Activated CD4-positive, alpha-beta T cell treated with anti-CD3 and anti-CD28 coated beads, Interleukin-2, amount 10 ng/mL, durations not matched to agents 24 days and 14 days (primary cell): ENCODE measurements at regions not wholly inside any gene's neighbourhood (a gene's known extent, or its start where the extent isn't known, plus 50 kb on each side); places are given as distances from the start of the nearest gene placed in this dataset.

Experiments used
- DNase-seq: peaks from one replicate; pipeline ENCODE4 v3.0.0; 2022
- H3K27ac Mint-ChIP-seq: one replicate; pipeline ENCODE4 v1.8.0; 2022; ENCODE audit warnings: mild to moderate bottlenecking, mixed read lengths
- H3K27me3 Mint-ChIP-seq: one replicate; pipeline ENCODE4 v1.8.0; 2022; ENCODE audit warnings: mixed read lengths
- H3K36me3 Mint-ChIP-seq: one replicate; pipeline ENCODE4 v1.8.0; 2022; ENCODE audit warnings: low read depth, mild to moderate bottlenecking, mixed read lengths
- H3K4me1 Mint-ChIP-seq: one replicate; pipeline ENCODE4 v1.8.0; 2021; ENCODE audit warnings: mixed read lengths
- H3K4me3 Mint-ChIP-seq: one replicate; pipeline ENCODE4 v1.8.0; 2022; ENCODE audit warnings: mild to moderate bottlenecking, moderate library complexity, mixed read lengths
- H3K9me3 Mint-ChIP-seq: one replicate; pipeline ENCODE4 v1.8.0; 2021; ENCODE audit warnings: mixed read lengths
- intact Hi-C: fragments of 100-400 bp; cut with micrococcal nuclease; formaldehyde crosslinking; loops from one replicate; pipeline ENCODE4 v1.15.1; 2023

GRCh38 chr10:2974503-2975207, 92.7 kb upstream of the PFKP start:
- H3K9me3 Mint-ChIP-seq, result no peaks in the 10 kb centered on the region
- intact Hi-C loops, result loop anchor here (5.0 kb wide), 1 partner anchor 32 kb away; no protein-coding TSS in a partner anchor

GRCh38 chr10:2974083-2974482, 93.3 kb upstream of the PFKP start:
- Mint-ChIP-seq H3K4me3 (no peak overlapping the region), H3K36me3 (no peaks in the 10 kb centered on the region), H3K27ac (no peak overlapping the region), H3K4me1 (no peaks in the 10 kb centered on the region), H3K27me3 (no peaks in the 10 kb centered on the region), H3K9me3 (no peaks in the 10 kb centered on the region)
- intact Hi-C loops, result no loop called here
- no peak for DNase-seq

More at GRCh38 chr10:2974503-2975207, 92.7 kb upstream of the PFKP start:
- no peaks in the 10 kb centered on the region for H3K36me3 Mint-ChIP-seq
- no peak overlapping the region for H3K27ac Mint-ChIP-seq
- no peak for DNase-seq
- no peaks in the 10 kb centered on the region for H3K27me3 Mint-ChIP-seq
- H3K4me1 Mint-ChIP-seq, result no peaks in the 10 kb centered on the region
- no peak overlapping the region for H3K4me3 Mint-ChIP-seq

GRCh38 chr10:2972810-2973209, 94.5 kb upstream of the PFKP start:
- DNase-seq, result no peak
- Mint-ChIP-seq H3K36me3 (no peaks in the 10 kb centered on the region), H3K4me1 (no peaks in the 10 kb centered on the region), H3K27ac (no peak overlapping the region), H3K4me3 (no peak overlapping the region), H3K27me3 (no peaks in the 10 kb centered on the region), H3K9me3 (no peaks in the 10 kb centered on the region)
- intact Hi-C loops, result no loop called here

- H3K4me3 Mint-ChIP-seq, result no peak overlapping the region
- no peaks in the 10 kb centered on the region for H3K27me3 Mint-ChIP-seq
- intact Hi-C loops, result no loop called here
- no peaks in the 10 kb centered on the region for H3K9me3 Mint-ChIP-seq
- H3K36me3 Mint-ChIP-seq, result no peaks in the 10 kb centered on the region
- no peaks in the 10 kb centered on the region for H3K4me1 Mint-ChIP-seq
- H3K27ac Mint-ChIP-seq, result no peak overlapping the region
- no peak for DNase-seq
These were observed 95.1 kb upstream of the PFKP start for GRCh38 chr10:2972216-2972615.

- intact Hi-C loops, result no loop called here
- H3K27ac Mint-ChIP-seq, result no peak overlapping the region
- H3K4me1 Mint-ChIP-seq, result no peaks in the 10 kb centered on the region
These were observed 97.0 kb upstream of the PFKP start for GRCh38 chr10:2970190-2970823.

GRCh38 chr10:2968401-2969058, 98.8 kb upstream of the PFKP start:
- Mint-ChIP-seq H3K36me3 (no peaks in the 10 kb centered on the region), H3K9me3 (no peaks in the 10 kb centered on the region), H3K4me1 (no peaks in the 10 kb centered on the region), H3K27me3 (peaks cover 2% of the 10 kb centered on the region), H3K4me3 (no peak overlapping the region), H3K27ac (no peak overlapping the region)
- intact Hi-C loops, result no loop called here
- no peak for DNase-seq

More at GRCh38 chr10:2970190-2970823, 97.0 kb upstream of the PFKP start:
- H3K4me3 Mint-ChIP-seq, result no peak overlapping the region
- no peaks in the 10 kb centered on the region for H3K9me3 Mint-ChIP-seq
- no peak for DNase-seq
- no peaks in the 10 kb centered on the region for H3K36me3 Mint-ChIP-seq
- H3K27me3 Mint-ChIP-seq, result peaks cover 1% of the 10 kb centered on the region

- Mint-ChIP-seq H3K4me3 (no peak overlapping the region), H3K36me3 (no peaks in the 10 kb centered on the region), H3K9me3 (no peaks in the 10 kb centered on the region), H3K4me1 (no peaks in the 10 kb centered on the region), H3K27ac (no peak overlapping the region), H3K27me3 (peaks cover 2% of the 10 kb centered on the region)
- intact Hi-C loops, result no loop called here
- DNase-seq, result no peak
These were observed 101.2 kb upstream of the PFKP start for GRCh38 chr10:2966134-2966533.

GRCh38 chr10:2964632-2965296, 102.6 kb upstream of the PFKP start:
- no peaks in the 10 kb centered on the region for H3K36me3 Mint-ChIP-seq
- H3K4me3 Mint-ChIP-seq, result no peak overlapping the region
- no peak overlapping the region for H3K27ac Mint-ChIP-seq
- no peak for DNase-seq
- H3K9me3 Mint-ChIP-seq, result no peaks in the 10 kb centered on the region
- H3K4me1 Mint-ChIP-seq, result no peaks in the 10 kb centered on the region
- intact Hi-C loops, result no loop called here
- peaks cover 2% of the 10 kb centered on the region for H3K27me3 Mint-ChIP-seq

- H3K4me1 Mint-ChIP-seq, result no peaks in the 10 kb centered on the region
- intact Hi-C loops, result no loop called here
- no peak overlapping the region for H3K27ac Mint-ChIP-seq
- H3K36me3 Mint-ChIP-seq, result no peaks in the 10 kb centered on the region
- no peak for DNase-seq
- no peaks in the 10 kb centered on the region for H3K9me3 Mint-ChIP-seq
- peaks cover 2% of the 10 kb centered on the region for H3K27me3 Mint-ChIP-seq
- no peak overlapping the region for H3K4me3 Mint-ChIP-seq
These were observed 103.3 kb upstream of the PFKP start for GRCh38 chr10:2963889-2964631.

- no peak overlapping the region for H3K27ac Mint-ChIP-seq
- H3K4me3 Mint-ChIP-seq, result no peak overlapping the region
- no peaks in the 10 kb centered on the region for H3K36me3 Mint-ChIP-seq
- no peaks in the 10 kb centered on the region for H3K9me3 Mint-ChIP-seq
- DNase-seq, result no peak
- no peaks in the 10 kb centered on the region for H3K4me1 Mint-ChIP-seq
- intact Hi-C loops, result no loop called here
- peaks cover 4% of the 10 kb centered on the region for H3K27me3 Mint-ChIP-seq
These were observed 105.2 kb upstream of the PFKP start for GRCh38 chr10:2962194-2962593.

GRCh38 chr10:2958659-2959058, 108.7 kb upstream of the PFKP start:
- no peak overlapping the region for H3K27ac Mint-ChIP-seq
- no peak overlapping the region for H3K4me3 Mint-ChIP-seq
- intact Hi-C loops, result no loop called here
- H3K4me1 Mint-ChIP-seq, result no peaks in the 10 kb centered on the region
- no peak for DNase-seq
- peaks cover 8% of the 10 kb centered on the region for H3K27me3 Mint-ChIP-seq
- no peaks in the 10 kb centered on the region for H3K36me3 Mint-ChIP-seq
- H3K9me3 Mint-ChIP-seq, result peaks cover 5% of the 10 kb centered on the region

- intact Hi-C loops, result no loop called here
- no peak overlapping the region for H3K4me3 Mint-ChIP-seq
- peaks cover 5% of the 10 kb centered on the region for H3K9me3 Mint-ChIP-seq
- no peaks in the 10 kb centered on the region for H3K36me3 Mint-ChIP-seq
- DNase-seq, result no peak
- H3K4me1 Mint-ChIP-seq, result no peaks in the 10 kb centered on the region
- H3K27ac Mint-ChIP-seq, result no peak overlapping the region
- peaks cover 8% of the 10 kb centered on the region for H3K27me3 Mint-ChIP-seq
These were observed 109.6 kb upstream of the PFKP start for GRCh38 chr10:2957785-2958184.

GRCh38 chr10:2955064-2955463, 112.3 kb upstream of the PFKP start:
- Mint-ChIP-seq H3K27ac (no peak overlapping the region), H3K4me1 (peaks cover 4% of the 10 kb centered on the region), H3K27me3 (peaks cover 10% of the 10 kb centered on the region), H3K4me3 (no peak overlapping the region), H3K36me3 (no peaks in the 10 kb centered on the region), H3K9me3 (peaks cover 5% of the 10 kb centered on the region)
- intact Hi-C loops, result no loop called here
- no peak for DNase-seq
